ENCODE measurements at regions not wholly inside any gene's neighbourhood (a gene's known extent, or its start where the extent isn't known, plus 50 kb on each side); places are given as distances from the start of the nearest gene placed in this dataset.
"Not testable (repeated sequence)": the region's sequence is repeated elsewhere in the genome, so short reads cannot be mapped to it uniquely, and the experiment has no call there.

- H3K4me3 ChIP-seq (replicated peaks in 1 of 2; ENCODE audit: low read depth in 2 of 2, low read length in 2 of 2) = no peak overlapping the region
- DNase-seq (ENCODE audit: low read depth in 2 of 2) = no peak
- no peak for TF ChIP-seq CTCF (IDR thresholded peaks at IDR 0.05; ENCODE audit: low read depth, low read length)
Observed at GRCh38 chr14:76289276-76289675, 86.7 kb upstream of the ESRRB start.

- TF ChIP-seq CTCF (IDR thresholded peaks at IDR 0.05; ENCODE audit: low read depth, low read length) = no peak
- DNase-seq (ENCODE audit: low read depth in 2 of 2) = no peak
- H3K4me3 ChIP-seq (replicated peaks in 1 of 2; ENCODE audit: low read depth in 2 of 2, low read length in 2 of 2) = no peak overlapping the region
Observed at GRCh38 chr14:76292561-76292960, 83.4 kb upstream of the ESRRB start.

GRCh38 chr14:76293221-76293620, 82.7 kb upstream of the ESRRB start:
- no peak for DNase-seq (ENCODE audit: low read depth in 2 of 2)
- no peak overlapping the region for H3K4me3 ChIP-seq (replicated peaks in 1 of 2; ENCODE audit: low read depth in 2 of 2, low read length in 2 of 2)
- no peak for TF ChIP-seq CTCF (IDR thresholded peaks at IDR 0.05; ENCODE audit: low read depth, low read length)

- TF ChIP-seq CTCF (IDR thresholded peaks at IDR 0.05; ENCODE audit: low read depth, low read length) = no peak
- DNase-seq (ENCODE audit: low read depth in 2 of 2) = no peak
- H3K4me3 ChIP-seq (replicated peaks in 1 of 2; ENCODE audit: low read depth in 2 of 2, low read length in 2 of 2) = no peak overlapping the region
Observed at GRCh38 chr14:76293923-76294322, 82.0 kb upstream of the ESRRB start.

- no peak for DNase-seq (ENCODE audit: low read depth in 2 of 2)
- TF ChIP-seq CTCF (IDR thresholded peaks at IDR 0.05; ENCODE audit: low read depth, low read length) = no peak
Observed at GRCh38 chr14:76294876-76295275, 81.1 kb upstream of the ESRRB start.

GRCh38 chr14:76298896-76299295, 77.0 kb upstream of the ESRRB start:
- no peak overlapping the region for H3K4me3 ChIP-seq (replicated peaks in 1 of 2; ENCODE audit: low read depth in 2 of 2, low read length in 2 of 2)
- TF ChIP-seq CTCF (IDR thresholded peaks at IDR 0.05; ENCODE audit: low read depth, low read length) = no peak
- DNase-seq (ENCODE audit: low read depth in 2 of 2) = no peak

More at GRCh38 chr14:76294876-76295275, 81.1 kb upstream of the ESRRB start:
- no peak overlapping the region for H3K4me3 ChIP-seq (replicated peaks in 1 of 2; ENCODE audit: low read depth in 2 of 2, low read length in 2 of 2)

- DNase-seq (ENCODE audit: low read depth in 2 of 2); H3K4me3 ChIP-seq (replicated peaks in 1 of 2; ENCODE audit: low read depth in 2 of 2, low read length in 2 of 2): not testable (repeated sequence)
Observed at GRCh38 chr14:76303188-76303587, 72.7 kb upstream of the ESRRB start.
